Activated CD4-positive, alpha-beta T cell treated with anti-CD3 and anti-CD28 coated beads, Interleukin-10, Interleukin-2, amounts not matched to agents 100 ng/mL and 50 ng/mL, durations not matched to agents 16 hours and 8 hours (primary cell): ENCODE measurements at regions not wholly inside any gene's neighbourhood (a gene's known extent, or its start where the extent isn't known, plus 50 kb on each side); places are given as distances from the start of the nearest gene placed in this dataset.
"Not testable (repeated sequence)": the region's sequence is repeated elsewhere in the genome, so short reads cannot be mapped to it uniquely, and the experiment has no call there.

Experiments
- DNase-seq: peaks from one replicate; pipeline ENCODE4 v3.0.0-alpha.2; 2020

DNA sequence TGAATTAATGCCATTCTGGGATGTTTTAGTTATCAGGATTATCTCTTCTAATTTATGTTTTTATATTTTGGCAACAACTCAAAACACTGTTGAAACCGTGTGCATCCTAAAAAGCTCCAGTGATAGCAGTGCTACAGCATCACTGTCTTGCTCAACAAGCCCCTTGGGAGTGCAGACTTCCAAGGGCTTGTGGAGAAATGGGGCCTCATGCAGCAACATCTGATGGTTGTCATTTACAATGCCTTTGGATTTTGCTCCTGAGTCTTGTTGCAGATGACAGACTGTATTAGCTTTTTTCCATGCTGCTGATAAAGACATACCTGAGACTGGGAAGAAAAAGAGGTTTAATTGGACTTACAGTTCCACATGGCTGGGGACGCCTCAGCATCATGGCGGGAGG lies 515.4 kb downstream of the NEBL start:
- no peak for DNase-seq

DNA sequence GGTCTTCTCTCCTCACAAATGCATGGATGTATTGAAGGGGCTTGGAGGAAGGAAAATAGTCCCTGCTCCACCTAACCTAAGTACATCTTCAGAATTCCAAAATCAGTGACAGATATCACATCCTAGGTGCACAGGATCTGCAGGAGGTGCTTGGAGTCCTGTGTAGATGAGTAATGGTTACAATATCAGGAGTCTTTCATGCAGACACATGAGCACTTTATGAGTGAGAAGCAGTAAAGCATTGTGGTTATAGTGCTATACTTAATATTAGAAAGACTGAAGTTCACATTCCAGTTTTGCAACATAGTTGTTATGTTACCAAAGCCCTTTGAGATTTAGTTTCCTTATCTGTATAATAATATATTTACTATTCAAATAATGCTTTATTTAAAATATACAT lies 516.7 kb downstream of the NEBL start:
- DNase-seq, result no peak

DNA sequence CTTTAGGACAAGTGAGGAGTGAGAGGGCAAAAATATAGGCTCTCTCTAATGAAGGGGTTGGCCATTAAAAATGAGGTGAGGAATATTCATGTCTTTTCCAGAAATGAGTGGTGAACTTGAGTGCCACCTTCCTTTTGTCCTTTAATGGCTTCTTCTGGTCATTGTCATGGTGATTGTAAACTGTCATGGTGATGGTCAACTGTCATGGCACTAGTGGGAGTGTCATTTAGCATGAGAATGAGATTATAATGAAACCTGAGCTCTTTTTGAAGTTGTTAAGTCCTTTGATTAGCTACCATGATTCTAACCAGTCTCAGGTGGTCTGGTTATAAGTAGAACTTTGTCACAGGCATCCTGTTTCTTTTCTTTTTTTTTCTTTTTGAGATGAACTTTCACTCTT lies 524.4 kb downstream of the NEBL start:
- no peak for DNase-seq

DNA sequence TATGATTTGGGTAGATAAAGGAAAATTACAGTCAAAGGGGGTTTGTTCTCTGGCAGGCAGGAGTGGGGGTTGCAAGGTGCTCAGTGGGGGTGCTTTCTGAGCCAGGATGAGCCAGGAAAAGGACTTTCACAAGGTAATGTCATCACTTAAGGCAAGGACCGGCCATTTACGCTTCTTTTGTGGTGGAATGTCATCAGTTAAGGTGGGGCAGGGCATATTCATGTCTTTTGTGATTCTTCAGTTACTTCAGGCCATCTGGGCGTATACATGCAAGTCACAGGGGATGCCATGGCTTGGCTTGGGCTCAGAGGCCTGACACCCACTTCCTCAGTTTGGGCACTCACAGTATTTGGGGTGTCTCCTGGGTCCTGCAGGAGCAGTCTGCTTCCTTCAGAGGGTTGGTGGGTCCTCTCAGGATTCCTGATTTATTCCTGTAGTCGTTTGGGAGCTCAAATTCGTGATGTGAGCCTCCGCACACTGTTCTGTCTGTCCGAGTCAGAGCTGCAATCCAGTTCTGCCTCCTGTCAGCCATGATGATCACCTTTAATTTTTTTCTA lies 526.1 kb downstream of the NEBL start:
- not testable (repeated sequence) for DNase-seq

DNA sequence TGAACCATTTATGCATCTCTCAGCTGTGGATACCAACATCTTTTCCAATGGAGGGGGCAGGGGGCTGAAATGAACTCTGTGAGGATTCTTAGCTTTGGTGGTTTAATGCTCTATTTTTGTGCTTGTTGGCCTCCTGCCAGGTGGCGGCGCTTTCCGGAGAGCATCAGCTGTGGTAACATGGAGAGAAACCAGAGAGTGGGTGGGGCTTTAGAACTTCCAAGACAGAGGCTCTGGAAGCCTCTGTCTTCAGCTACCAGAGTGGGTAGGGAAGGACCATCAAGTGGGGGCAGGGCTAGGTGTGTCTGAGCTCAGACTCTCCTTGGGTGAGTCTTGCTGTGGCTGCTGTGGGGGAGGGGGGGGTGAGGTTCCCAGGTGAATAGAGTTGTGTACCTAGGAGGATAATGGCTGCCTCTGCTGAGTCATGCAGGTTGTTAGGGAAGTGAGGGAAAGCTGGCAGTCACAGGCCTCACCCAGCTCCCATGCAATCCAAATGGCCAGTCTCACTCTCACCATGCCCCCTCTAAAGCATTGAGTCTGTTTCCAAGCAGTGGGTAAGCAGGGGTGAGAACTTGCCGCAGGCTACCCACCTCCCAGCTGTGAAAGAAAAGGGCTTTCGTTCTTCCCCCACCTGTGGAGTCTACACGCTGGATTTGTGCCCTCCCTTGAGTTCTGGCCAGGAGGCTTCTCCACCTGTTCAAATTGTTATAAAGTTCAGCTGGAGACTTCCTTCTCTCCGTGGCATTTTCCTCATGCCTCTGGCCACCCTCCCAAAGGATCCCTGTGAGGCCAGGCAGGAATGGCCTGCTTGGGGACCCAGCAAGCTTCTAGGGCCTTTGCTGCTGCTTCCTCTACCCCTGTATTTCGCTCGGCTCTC lies 527.0 kb downstream of the NEBL start:
- DNase-seq, result no peak

DNA sequence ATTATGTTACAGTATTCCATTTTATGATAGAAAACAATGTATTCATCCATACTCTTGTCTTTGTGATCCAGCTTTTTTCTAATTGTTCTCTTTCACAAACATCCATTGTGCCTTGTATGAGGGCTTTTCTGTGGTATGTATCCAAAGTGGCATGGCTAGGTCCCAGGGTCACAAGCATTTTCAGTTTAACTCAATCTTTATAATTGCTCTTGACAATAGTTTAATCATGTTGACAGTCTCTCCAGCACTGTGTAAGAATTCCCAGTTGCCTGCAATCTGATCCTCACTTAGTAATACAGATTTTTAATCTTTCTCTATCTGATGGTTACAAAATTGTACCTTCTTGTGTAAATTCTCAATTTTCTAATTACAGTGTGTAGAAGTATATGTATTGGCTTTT lies 533.4 kb downstream of the NEBL start:
- DNase-seq, result no peak

DNA sequence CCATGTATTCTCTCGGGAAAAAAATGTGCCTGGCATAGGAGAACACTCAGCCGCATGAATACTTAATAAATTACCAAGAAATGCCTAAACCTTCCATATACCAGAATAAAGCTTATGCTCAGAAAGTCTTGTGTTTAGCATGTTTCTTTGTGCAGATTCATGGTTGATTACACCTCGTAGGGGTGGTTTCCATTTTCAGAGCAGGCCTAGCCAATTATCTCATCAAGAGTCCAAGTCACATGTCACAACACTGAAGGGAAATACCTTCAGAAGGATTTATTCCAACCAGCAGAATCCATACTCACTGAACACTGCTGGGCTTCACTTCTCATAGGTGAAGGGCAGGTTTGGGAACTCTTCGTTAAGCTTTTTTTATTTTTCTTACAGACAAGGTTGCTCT lies 539.7 kb downstream of the PLXDC2 start:
- DNase-seq, result no peak

DNA sequence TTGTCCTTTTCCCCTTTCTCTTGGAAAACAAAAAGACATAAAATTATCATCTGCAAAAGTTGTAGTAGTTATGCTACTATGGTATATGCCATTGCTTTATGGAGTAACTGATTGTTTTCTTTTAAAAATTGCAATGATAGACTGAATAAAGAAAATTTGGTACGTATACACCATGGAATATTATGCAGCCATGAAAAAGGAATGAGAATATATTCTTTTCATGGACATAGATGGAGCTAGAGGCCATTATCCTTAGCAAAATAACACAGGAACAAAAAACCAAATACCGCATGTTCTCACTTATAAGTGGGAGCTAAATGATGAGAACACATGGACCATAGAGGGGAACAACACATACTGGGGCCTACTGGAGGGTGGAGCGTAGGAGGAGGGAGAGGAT lies 538.8 kb downstream of the PLXDC2 start:
- DNase-seq, result no peak

DNA sequence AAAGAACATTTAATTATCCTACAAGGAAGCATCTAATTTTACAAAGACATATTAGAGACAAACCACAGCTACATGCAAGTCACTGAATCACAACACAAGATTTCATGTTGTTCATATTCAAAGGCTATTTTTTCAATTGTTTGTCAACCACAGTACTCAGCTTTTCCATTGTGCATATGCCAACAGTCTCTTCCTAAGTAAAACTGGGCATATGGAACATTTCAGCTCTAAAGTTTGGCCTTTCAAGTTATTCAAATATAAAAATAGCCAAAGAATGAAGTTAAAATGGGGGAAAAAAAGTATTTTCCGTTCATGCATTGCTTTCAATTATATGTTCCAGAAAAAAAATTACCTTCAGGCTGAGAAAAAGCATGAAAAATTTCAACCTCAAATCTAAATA lies 537.9 kb downstream of the PLXDC2 start:
- no peak for DNase-seq

DNA sequence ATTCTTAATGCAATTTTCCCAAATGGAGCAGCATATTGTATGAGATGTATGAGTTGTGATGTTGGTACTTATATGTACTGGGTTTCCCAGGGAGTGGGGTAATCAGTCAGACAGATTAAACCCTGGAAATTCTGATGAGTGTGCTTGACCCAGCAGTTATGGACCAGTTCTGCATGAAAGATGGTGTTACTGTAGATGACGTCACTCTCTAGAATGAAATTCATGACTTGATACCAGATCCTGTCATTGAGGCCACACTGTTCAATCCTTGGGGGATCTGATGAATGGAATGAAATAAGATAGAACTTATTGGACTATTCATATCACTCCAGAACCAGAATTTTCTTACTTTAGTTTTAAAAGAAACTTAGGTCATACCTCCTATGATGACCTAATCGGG lies 534.3 kb downstream of the PLXDC2 start:
- DNase-seq, result no peak

DNA sequence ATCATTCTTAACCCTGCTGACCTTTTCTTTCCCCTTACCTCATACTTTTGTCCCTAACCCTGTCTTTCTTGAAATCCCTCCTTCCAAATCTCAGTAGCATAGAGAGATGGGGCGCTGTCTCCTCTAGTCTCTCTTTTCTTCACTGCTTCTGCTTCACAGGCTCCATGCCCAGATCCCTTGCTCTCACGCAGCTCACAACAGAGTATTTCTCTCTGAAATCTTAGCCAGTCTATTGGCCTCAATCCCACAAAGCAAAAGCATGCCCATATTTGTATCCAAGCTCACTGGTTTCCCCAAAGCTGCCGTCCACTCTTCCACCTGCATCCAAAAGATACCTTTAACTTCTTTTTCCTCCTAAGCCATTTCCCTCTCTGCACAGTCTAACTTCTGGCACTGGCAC lies 526.8 kb downstream of the PLXDC2 start:
- DNase-seq, result no peak
